ENCODE measurements at regions not wholly inside any gene's neighbourhood (a gene's known extent, or its start where the extent isn't known, plus 50 kb on each side); places are given as distances from the start of the nearest gene placed in this dataset.
"Not testable (repeated sequence)": the region's sequence is repeated elsewhere in the genome, so short reads cannot be mapped to it uniquely, and the experiment has no call there.

GRCh38 chr11:70886256-70886655 is 366.1 kb downstream of the SHANK2 start:
- DNase-seq, result no peak

GRCh38 chr11:70886676-70887541 is 365.5 kb downstream of the SHANK2 start:
- DNase-seq, result no peak

GRCh38 chr11:70887542-70887827 is 364.9 kb downstream of the SHANK2 start:
- DNase-seq, result no peak

- DNase-seq, result no peak
These were observed 364.3 kb downstream of the SHANK2 start for GRCh38 chr11:70888061-70888460.

- DNase-seq, result no peak
These were observed 363.0 kb downstream of the SHANK2 start for GRCh38 chr11:70889411-70889810.

GRCh38 chr11:70891844-70892380 is 360.5 kb downstream of the SHANK2 start:
- no peak for DNase-seq

GRCh38 chr11:70892889-70893288 is 359.5 kb downstream of the SHANK2 start:
- no peak for DNase-seq

GRCh38 chr11:70894566-70895365 is 357.6 kb downstream of the SHANK2 start:
- no peak for DNase-seq

GRCh38 chr11:70895366-70895670 is 357.1 kb downstream of the SHANK2 start:
- DNase-seq, result no peak

- DNase-seq, result no peak
These were observed 354.9 kb downstream of the SHANK2 start for GRCh38 chr11:70897429-70897828.

GRCh38 chr11:70899616-70900015 is 352.8 kb downstream of the SHANK2 start:
- DNase-seq, result no peak

- no peak for DNase-seq
These were observed 351.8 kb downstream of the SHANK2 start for GRCh38 chr11:70900540-70900939.

GRCh38 chr11:70901951-70902521 is 350.3 kb downstream of the SHANK2 start:
- DNase-seq, result no peak

GRCh38 chr11:70903229-70903628 is 349.1 kb downstream of the SHANK2 start:
- not testable (repeated sequence) for DNase-seq

- DNase-seq, result no peak
These were observed 346.3 kb downstream of the SHANK2 start for GRCh38 chr11:70906101-70906500.

- DNase-seq, result no peak
These were observed 344.2 kb downstream of the SHANK2 start for GRCh38 chr11:70908223-70908622.

- no peak for DNase-seq
These were observed 341.5 kb downstream of the SHANK2 start for GRCh38 chr11:70910835-70911234.

GRCh38 chr11:70912226-70912840 is 340.0 kb downstream of the SHANK2 start:
- DNase-seq, result no peak

- DNase-seq, result no peak
These were observed 338.6 kb downstream of the SHANK2 start for GRCh38 chr11:70913715-70914231.

- DNase-seq, result no peak
These were observed 337.9 kb downstream of the SHANK2 start for GRCh38 chr11:70914496-70914895.

GRCh38 chr11:70915158-70915985 is 337.0 kb downstream of the SHANK2 start:
- DNase-seq, result no peak

- DNase-seq, result no peak
These were observed 336.0 kb downstream of the SHANK2 start for GRCh38 chr11:70916351-70916750.
